ENCODE measurements at regions not wholly inside any gene's neighbourhood (a gene's known extent, or its start where the extent isn't known, plus 50 kb on each side); places are given as distances from the start of the nearest gene placed in this dataset.

DNA sequence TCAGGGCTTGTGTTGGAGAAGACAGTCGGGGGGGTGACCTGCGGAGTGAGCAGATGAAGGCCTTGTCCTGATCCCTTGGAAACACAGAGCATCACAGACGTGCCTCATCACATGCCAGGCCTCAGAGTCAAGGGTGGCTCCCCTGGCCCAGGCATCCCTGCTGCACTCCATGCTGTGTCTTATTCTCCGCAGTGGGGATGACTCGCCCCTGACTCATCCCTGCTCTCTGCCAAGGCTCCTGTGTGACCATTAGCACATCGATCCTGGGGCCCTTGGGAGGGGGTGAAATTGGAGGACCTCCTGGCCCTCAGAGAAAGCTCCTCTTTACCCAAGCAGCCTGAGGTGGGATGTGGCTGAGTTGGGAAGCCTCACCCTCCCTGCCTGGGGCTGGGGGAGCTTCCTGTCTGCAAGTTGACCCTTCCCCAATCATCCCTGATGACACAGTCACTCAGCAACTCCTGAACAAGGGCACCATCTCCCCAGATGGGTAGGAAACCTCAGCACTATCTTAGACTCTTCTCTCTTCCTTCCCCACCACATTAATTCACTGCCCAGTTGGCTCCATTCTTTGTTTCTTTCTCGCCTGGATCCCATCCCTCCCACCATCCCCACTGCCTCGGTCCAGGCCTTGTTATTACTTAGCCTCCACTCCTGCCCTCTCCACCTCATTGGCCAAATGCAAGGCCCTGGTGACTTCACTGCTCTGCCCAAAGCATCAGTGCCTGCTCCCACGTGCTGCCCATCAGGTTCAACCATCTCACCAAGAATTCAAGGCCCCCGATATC lies 74.6 kb downstream of the CAMK2N1 start:
- TF ChIP-seq, protein P1, sequence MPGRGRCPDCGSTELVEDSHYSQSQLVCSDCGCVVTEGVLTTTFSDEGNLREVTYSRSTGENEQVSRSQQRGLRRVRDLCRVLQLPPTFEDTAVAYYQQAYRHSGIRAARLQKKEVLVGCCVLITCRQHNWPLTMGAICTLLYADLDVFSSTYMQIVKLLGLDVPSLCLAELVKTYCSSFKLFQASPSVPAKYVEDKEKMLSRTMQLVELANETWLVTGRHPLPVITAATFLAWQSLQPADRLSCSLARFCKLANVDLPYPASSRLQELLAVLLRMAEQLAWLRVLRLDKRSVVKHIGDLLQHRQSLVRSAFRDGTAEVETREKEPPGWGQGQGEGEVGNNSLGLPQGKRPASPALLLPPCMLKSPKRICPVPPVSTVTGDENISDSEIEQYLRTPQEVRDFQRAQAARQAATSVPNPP (CRISPR knock-in tag; IDR thresholded peaks at IDR 0.05): no peak
- TF ChIP-seq ZNF354B (CRISPR knock-in tag; IDR thresholded peaks at IDR 0.05): no peak
- no peak for TF ChIP-seq CTCF (CRISPR knock-in tag; IDR thresholded peaks at IDR 0.05)

Data from HepG2 (cell line).